HCT116 (cell line): ENCODE measurements at regions not wholly inside any gene's neighbourhood (a gene's known extent, or its start where the extent isn't known, plus 50 kb on each side); places are given as distances from the start of the nearest gene placed in this dataset.

ENCODE experiments used
- ATAC-seq: fragments of 200-7000 bp; cut with Tn5 transposase; 2 replicates; pipeline ENCODE4 v1.9.1; 2020; ENCODE audit warnings: mild to moderate bottlenecking, moderate library complexity
- BruUV-seq: library from RNA; stranded (reverse); fragments of 400-500 nt; replicated peaks from 2 replicates; lab custom pipeline; 2021; lab: Mats Ljungman, UMichigan
- CTCF ChIA-PET: fragments of 300-600 bp; sonication (Branson Sonifier 250); formaldehyde crosslinking; loops from one replicate; lab custom pipeline; 2021; ENCODE audit warnings: antibody characterized with exemption; lab: Charles Lee
- POLR2A ChIA-PET: fragments of 300-600, 350-600 bp; sonication (Branson Sonifier 250); formaldehyde crosslinking; loops from one replicate; lab custom pipeline; 2021; ENCODE audit warnings: antibody characterized with exemption; lab: Charles Lee
- RAD21 ChIA-PET, 2 experiments: fragments of 300-600 bp; sonication (Branson Sonifier 250); formaldehyde crosslinking; loops; one replicate each; lab custom pipeline; 2023; ENCODE audit warnings: low total read pairs in 2 of 2; ENCODE audit not compliant: uncharacterized antibody in 2 of 2, unreplicated experiment in 2 of 2, low non-redundant PET in 1 of 2; lab: Charles Lee
- DNase-seq: peaks from one replicate; pipeline ENCODE4 v3.0.0-alpha.2; 2010; ENCODE audit warnings: low read depth, low spot score
- H2AFZ ChIP-seq: fragments of 200-600 bp; shearing (Covaris generic), sonication (generic); 2 replicates; pipeline ENCODE4 v1.6.1; 2017; ENCODE audit warnings: low read depth, mixed run types, mixed read lengths, antibody characterized with exemption, low read length; ENCODE audit not compliant: poor library complexity, severe bottlenecking
- H3K27ac ChIP-seq: 2 replicates; pipeline ENCODE4 v1.5.1; 2012; ENCODE audit warnings: low read depth, low read length
- H3K27me3 ChIP-seq: fragments of 200-600 bp; sonication (generic); 2 replicates; pipeline ENCODE4 v1.6.1; 2016; ENCODE audit warnings: mixed run types, low read length, mixed read lengths; ENCODE audit not compliant: insufficient read depth
- H3K36me3 ChIP-seq, 2 experiments: fragments of 200-500 bp in 1 of 2; fragments of 200-600 bp in 1 of 2; sonication (Bioruptor generic) in 1 of 2; sonication (generic) in 1 of 2; 2 replicates each; pipeline versions ENCODE4 v1.5.1 to v1.6.1; 2014 to 2016; ENCODE audit warnings: low read length in 2 of 2, inconsistent platforms in 1 of 2, mixed read lengths in 1 of 2, mixed run types in 1 of 2; ENCODE audit not compliant: insufficient read depth in 2 of 2, control insufficient read depth in 1 of 2
- H3K4me1 ChIP-seq, 2 experiments: fragments of 200-600 bp in 1 of 2; sonication (generic) in 1 of 2; 2 replicates each; pipeline versions ENCODE4 v1.5.1 to v1.6.1; 2012 to 2017; ENCODE audit warnings: low read length in 2 of 2, inconsistent platforms in 1 of 2, mild to moderate bottlenecking in 1 of 2, mixed read lengths in 1 of 2, mixed run types in 1 of 2, moderate library complexity in 1 of 2; ENCODE audit not compliant: insufficient read depth in 2 of 2, control insufficient read depth in 1 of 2
- H3K4me2 ChIP-seq: fragments of 200-600 bp; sonication (generic); 2 replicates; pipeline ENCODE4 v1.6.1; 2017; ENCODE audit warnings: mixed run types, low read length, mixed read lengths
- H3K4me3 ChIP-seq, 2 experiments: fragments of 200-600 bp in 1 of 2; sonication (generic) in 1 of 2; replicated peaks in 1 of 2; 2 replicates each; pipeline ENCODE4 v1.5.1; 2011 to 2016; ENCODE audit warnings: low read length in 2 of 2, control low read depth in 1 of 2, low read depth in 1 of 2, mild to moderate bottlenecking in 1 of 2, mixed read lengths in 1 of 2, mixed run types in 1 of 2
- H3K79me2 ChIP-seq: fragments of 200-600 bp; sonication (generic); 2 replicates; pipeline ENCODE4 v1.6.1; 2017; ENCODE audit warnings: mild to moderate bottlenecking, mixed run types, low read length, moderate library complexity, mixed read lengths; ENCODE audit not compliant: insufficient read depth
- H3K9ac ChIP-seq: fragments of 200-600 bp; sonication (generic); 2 replicates; pipeline ENCODE4 v1.6.1; 2016; ENCODE audit warnings: low read length, mixed read lengths
- H3K9me2 ChIP-seq: fragments of 200-600 bp; sonication (generic), shearing (Covaris generic); 2 replicates; pipeline ENCODE4 v1.6.1; 2017; ENCODE audit warnings: mixed run types, mild to moderate bottlenecking, moderate library complexity; ENCODE audit not compliant: insufficient read depth
- H3K9me3 ChIP-seq, 2 experiments: fragments of 200-500 bp in 1 of 2; fragments of 200-600 bp in 1 of 2; sonication (Bioruptor generic) in 1 of 2; sonication (generic) in 1 of 2; 2 replicates each; pipeline ENCODE4 v1.6.1; 2014 to 2017; ENCODE audit warnings: low read length in 2 of 2, mixed read lengths in 2 of 2, inconsistent platforms in 1 of 2, low read depth in 1 of 2, mild to moderate bottlenecking in 1 of 2, mixed run types in 1 of 2, moderate library complexity in 1 of 2; ENCODE audit not compliant: control insufficient read depth in 1 of 2, insufficient read depth in 1 of 2
- H4K20me1 ChIP-seq: fragments of 200-600 bp; sonication (generic), shearing (Covaris generic); 2 replicates; pipeline ENCODE4 v1.6.1; 2017; ENCODE audit warnings: mixed run types, mild to moderate bottlenecking, moderate library complexity; ENCODE audit not compliant: insufficient read depth
- CBX3 ChIP-seq: IDR thresholded peaks from 2 replicates; pipeline ENCODE4 v1.6.1; 2012; ENCODE audit warnings: low read depth
- CEBPB ChIP-seq: IDR thresholded peaks from 2 replicates; pipeline ENCODE4 v1.6.1; 2012; ENCODE audit warnings: low read depth
- EGR1 ChIP-seq: IDR thresholded peaks from 2 replicates; pipeline ENCODE4 v1.6.1; 2012; ENCODE audit warnings: low read depth
- ELF1 ChIP-seq: IDR thresholded peaks from 2 replicates; pipeline ENCODE4 v1.6.1; 2012; ENCODE audit warnings: low read depth, borderline replicate concordance
- EZH2phosphoT487 ChIP-seq: fragments of 200-600 bp; IDR thresholded peaks from 2 replicates; pipeline ENCODE4 v1.6.1; 2018; ENCODE audit warnings: antibody characterized with exemption, borderline replicate concordance
- JUND ChIP-seq: IDR thresholded peaks from 2 replicates; pipeline ENCODE4 v1.6.1; 2012
- POLR2A ChIP-seq: IDR thresholded peaks from 2 replicates; pipeline ENCODE4 v1.7.0; 2011; ENCODE audit warnings: borderline replicate concordance; ENCODE audit not compliant: insufficient read depth, insufficient read length; ENCODE audit errors: extremely low read depth
- REST ChIP-seq: IDR thresholded peaks from 2 replicates; pipeline ENCODE4 v1.6.1; 2012; ENCODE audit warnings: low read depth
- SIN3A ChIP-seq: IDR thresholded peaks from 2 replicates; pipeline ENCODE4 v1.6.1; 2012; ENCODE audit warnings: low read depth
- SP1 ChIP-seq: IDR thresholded peaks from 2 replicates; pipeline ENCODE4 v1.6.1; 2012; ENCODE audit warnings: low read depth
- SRF ChIP-seq: IDR thresholded peaks from 2 replicates; pipeline ENCODE4 v1.6.1; 2012; ENCODE audit warnings: low read depth
- TCF7L2 ChIP-seq: IDR thresholded peaks from 2 replicates; pipeline ENCODE4 v1.7.0; 2011; ENCODE audit warnings: borderline replicate concordance, inconsistent platforms; ENCODE audit not compliant: insufficient read depth, insufficient read length; ENCODE audit errors: extremely low read depth
- YY1 ChIP-seq: IDR thresholded peaks from 2 replicates; pipeline ENCODE4 v1.6.1; 2011; ENCODE audit warnings: low read length, low read depth, moderate library complexity, mild to moderate bottlenecking; ENCODE audit not compliant: insufficient replicate concordance; ENCODE audit errors: extremely low read depth
- ZBTB33 ChIP-seq: IDR thresholded peaks from 2 replicates; pipeline ENCODE4 v1.6.1; 2011; ENCODE audit warnings: mild to moderate bottlenecking, low read length, moderate library complexity; ENCODE audit not compliant: insufficient replicate concordance; ENCODE audit errors: extremely low read depth
- intact Hi-C: fragments of 100-400 bp; cut with micrococcal nuclease; formaldehyde crosslinking; loops from 2 replicates; pipeline ENCODE4 v1.10.0; 2022
- TF ChIP-seq, protein P1 (sequence below): IDR thresholded peaks from 2 replicates; pipeline ENCODE4 v1.6.1; 2012
- TF ChIP-seq, protein P2 (sequence below), 3 experiments: fragments of 200-600 bp in 1 of 3; sonication (generic) in 1 of 3; IDR thresholded peaks in 2 of 3; conservative IDR thresholded peaks in 1 of 3; 2 replicates each; pipeline ENCODE4 v1.5.1; 2012 to 2017; ENCODE audit warnings: low read depth in 2 of 3, low read length in 2 of 3, antibody characterized with exemption in 1 of 3, borderline replicate concordance in 1 of 3, control low read depth in 1 of 3, mild to moderate bottlenecking in 1 of 3, mixed read lengths in 1 of 3, mixed run types in 1 of 3, moderate library complexity in 1 of 3; ENCODE audit not compliant: insufficient read depth in 1 of 3

- Histone ChIP-seq H4K20me1 (no peaks in the 10 kb centered on the region), H2AFZ (no peak overlapping the region), H3K4me1 (no peaks in the 10 kb centered on the region), H3K4me2 (no peak overlapping the region), H3K27me3 (no peaks in the 10 kb centered on the region), H3K9me3 (peaks cover 6% of the 10 kb centered on the region in 2 experiments), H3K79me2 (no peaks in the 10 kb centered on the region), H3K36me3 (no peaks in the 10 kb centered on the region), H3K27ac (no peak overlapping the region), H3K4me3 (no peak overlapping the region), H3K9ac (no peak overlapping the region), H3K9me2 (no peaks in the 10 kb centered on the region)
- TF ChIP-seq, protein P1, sequence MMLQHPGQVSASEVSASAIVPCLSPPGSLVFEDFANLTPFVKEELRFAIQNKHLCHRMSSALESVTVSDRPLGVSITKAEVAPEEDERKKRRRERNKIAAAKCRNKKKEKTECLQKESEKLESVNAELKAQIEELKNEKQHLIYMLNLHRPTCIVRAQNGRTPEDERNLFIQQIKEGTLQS, result no peak
- TF ChIP-seq POLR2A (no peak), CBX3 (no peak), REST (no peak), ELF1 (no peak), SP1 (no peak), SRF (no peak), CEBPB (no peak), EGR1 (no peak), TCF7L2 (no peak), JUND (no peak), EZH2phosphoT487 (no peak), YY1 (no peak), ZBTB33 (no peak), SIN3A (no peak)
- TF ChIP-seq, protein P2, sequence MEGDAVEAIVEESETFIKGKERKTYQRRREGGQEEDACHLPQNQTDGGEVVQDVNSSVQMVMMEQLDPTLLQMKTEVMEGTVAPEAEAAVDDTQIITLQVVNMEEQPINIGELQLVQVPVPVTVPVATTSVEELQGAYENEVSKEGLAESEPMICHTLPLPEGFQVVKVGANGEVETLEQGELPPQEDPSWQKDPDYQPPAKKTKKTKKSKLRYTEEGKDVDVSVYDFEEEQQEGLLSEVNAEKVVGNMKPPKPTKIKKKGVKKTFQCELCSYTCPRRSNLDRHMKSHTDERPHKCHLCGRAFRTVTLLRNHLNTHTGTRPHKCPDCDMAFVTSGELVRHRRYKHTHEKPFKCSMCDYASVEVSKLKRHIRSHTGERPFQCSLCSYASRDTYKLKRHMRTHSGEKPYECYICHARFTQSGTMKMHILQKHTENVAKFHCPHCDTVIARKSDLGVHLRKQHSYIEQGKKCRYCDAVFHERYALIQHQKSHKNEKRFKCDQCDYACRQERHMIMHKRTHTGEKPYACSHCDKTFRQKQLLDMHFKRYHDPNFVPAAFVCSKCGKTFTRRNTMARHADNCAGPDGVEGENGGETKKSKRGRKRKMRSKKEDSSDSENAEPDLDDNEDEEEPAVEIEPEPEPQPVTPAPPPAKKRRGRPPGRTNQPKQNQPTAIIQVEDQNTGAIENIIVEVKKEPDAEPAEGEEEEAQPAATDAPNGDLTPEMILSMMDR (IDR thresholded peaks at IDR 0.05 in 2 of 3, conservative IDR thresholded peaks at IDR 0.05 in 1 of 3; ENCODE audit: borderline replicate concordance in 1 of 3, insufficient read depth in 1 of 3, low read depth in 2 of 3, low read length in 2 of 3), result no peak
- no TSS peak for BruUV-seq
- RAD21 ChIA-PET, result no interaction called here
- POLR2A ChIA-PET, result no interaction called here
- CTCF ChIA-PET, result no interaction called here
- DNase-seq (no peak), ATAC-seq (no peak)
- intact Hi-C loops, result no loop called here
Measured at GRCh38 chr9:26086396-26086795, 408.2 kb upstream of the TUSC1 start.
